H9 (cell line): ENCODE measurements at regions not wholly inside any gene's neighbourhood (a gene's known extent, or its start where the extent isn't known, plus 50 kb on each side); places are given as distances from the start of the nearest gene placed in this dataset.

Experiments used
- DNase-seq: peaks from one replicate; pipeline ENCODE4 v3.0.0-alpha.2; 2017
- H2AFZ ChIP-seq: one replicate; pipeline ENCODE4 v1.6.1; 2013; ENCODE audit warnings: mild to moderate bottlenecking, low read length, control low read depth, moderate library complexity
- H2AK5ac ChIP-seq: 2 replicates; pipeline ENCODE4 v1.6.1; 2013; ENCODE audit warnings: low read length, control low read depth, mixed read lengths; ENCODE audit not compliant: insufficient read length
- H2BK120ac ChIP-seq: one replicate; pipeline ENCODE4 v1.6.1; 2013; ENCODE audit warnings: low read depth, mild to moderate bottlenecking, low read length, control low read depth, inconsistent platforms; ENCODE audit not compliant: poor library complexity, severe bottlenecking
- H2BK12ac ChIP-seq: 2 replicates; pipeline ENCODE4 v1.6.1; 2013; ENCODE audit warnings: low read length, control low read depth, mixed read lengths, low read depth; ENCODE audit not compliant: insufficient read length
- H2BK15ac ChIP-seq: 2 replicates; pipeline ENCODE4 v1.6.1; 2013; ENCODE audit warnings: low read depth, low read length, control low read depth
- H2BK20ac ChIP-seq: one replicate; pipeline ENCODE4 v1.6.1; 2013; ENCODE audit warnings: low read depth, mild to moderate bottlenecking, low read length, control low read depth, inconsistent platforms; ENCODE audit not compliant: poor library complexity, severe bottlenecking
- H2BK5ac ChIP-seq: 2 replicates; pipeline ENCODE4 v1.6.1; 2013; ENCODE audit warnings: low read length, control low read depth, mixed read lengths; ENCODE audit not compliant: insufficient read length
- H3K14ac ChIP-seq: 2 replicates; pipeline ENCODE4 v1.6.1; 2013; ENCODE audit warnings: low read length, control low read depth; ENCODE audit not compliant: insufficient read depth
- H3K18ac ChIP-seq: 2 replicates; pipeline ENCODE4 v1.6.1; 2013; ENCODE audit warnings: low read depth, mild to moderate bottlenecking, mixed read lengths, low read length, control low read depth; ENCODE audit not compliant: insufficient read length
- H3K23ac ChIP-seq: 2 replicates; pipeline ENCODE4 v1.6.1; 2013; ENCODE audit warnings: low read length, control low read depth, mixed read lengths, low read depth; ENCODE audit not compliant: insufficient read length
- H3K23me2 ChIP-seq: 2 replicates; pipeline ENCODE4 v1.6.1; 2013; ENCODE audit warnings: low read depth, mild to moderate bottlenecking, mixed read lengths, low read length, control low read depth; ENCODE audit not compliant: insufficient read length, poor library complexity, severe bottlenecking
- H3K27ac ChIP-seq: 2 replicates; pipeline ENCODE4 v1.5.1; 2013; ENCODE audit warnings: low read length, control low read depth, mixed read lengths, low read depth; ENCODE audit not compliant: insufficient read length
- H3K27me3 ChIP-seq: 2 replicates; pipeline ENCODE4 v1.6.1; 2013; ENCODE audit warnings: low read length, control low read depth, inconsistent platforms; ENCODE audit not compliant: insufficient read depth
- H3K4ac ChIP-seq: 2 replicates; pipeline ENCODE4 v1.6.1; 2013; ENCODE audit warnings: low read depth, mild to moderate bottlenecking, control low read depth, inconsistent platforms, low read length, moderate library complexity
- H3K4me1 ChIP-seq: 2 replicates; pipeline ENCODE4 v1.6.1; 2013; ENCODE audit warnings: low read length, control low read depth, inconsistent platforms; ENCODE audit not compliant: insufficient read depth
- H3K4me2 ChIP-seq: 2 replicates; pipeline ENCODE4 v1.6.1; 2013; ENCODE audit warnings: low read length, control low read depth, mixed read lengths; ENCODE audit not compliant: insufficient read length, insufficient read depth
- H3K56ac ChIP-seq: 2 replicates; pipeline ENCODE4 v1.6.1; 2013; ENCODE audit warnings: low read depth, mild to moderate bottlenecking, mixed read lengths, low read length, control low read depth; ENCODE audit not compliant: insufficient read length
- H3K79me1 ChIP-seq: 2 replicates; pipeline ENCODE4 v1.6.1; 2013; ENCODE audit warnings: low read depth, mild to moderate bottlenecking, moderate library complexity, low read length, control low read depth, inconsistent platforms; ENCODE audit not compliant: insufficient read depth, poor library complexity, severe bottlenecking
- H3K79me2 ChIP-seq: 2 replicates; pipeline ENCODE4 v1.6.1; 2013; ENCODE audit warnings: low read length, control low read depth, inconsistent platforms; ENCODE audit not compliant: insufficient read depth
- H3K9ac ChIP-seq: 2 replicates; pipeline ENCODE4 v1.6.1; 2013; ENCODE audit warnings: low read length, control low read depth, mixed read lengths; ENCODE audit not compliant: insufficient read length; ENCODE audit errors: extremely low read depth
- H3K9me3 ChIP-seq: one replicate; pipeline ENCODE4 v1.6.1; 2013; ENCODE audit warnings: low read depth, low read length, inconsistent platforms; ENCODE audit not compliant: control insufficient read depth
- H3T11ph ChIP-seq: one replicate; pipeline ENCODE4 v1.6.1; 2013; ENCODE audit warnings: mild to moderate bottlenecking, low read length, control low read depth, inconsistent platforms
- H4K20me1 ChIP-seq: one replicate; pipeline ENCODE4 v1.6.1; 2013; ENCODE audit not compliant: control insufficient read depth, insufficient read length, insufficient read depth
- H4K5ac ChIP-seq: 2 replicates; pipeline ENCODE4 v1.6.1; 2013; ENCODE audit warnings: low read depth, mild to moderate bottlenecking, mixed read lengths, low read length, control low read depth; ENCODE audit not compliant: insufficient read length
- H4K8ac ChIP-seq: replicated peaks from 2 replicates; pipeline ENCODE4 v1.6.1; 2013; ENCODE audit warnings: low read length, control low read depth, mixed read lengths, low read depth; ENCODE audit not compliant: insufficient read length
- H4K91ac ChIP-seq: 2 replicates; pipeline ENCODE4 v1.6.1; 2013; ENCODE audit warnings: low read depth, mild to moderate bottlenecking, moderate library complexity, mixed read lengths, low read length, control low read depth; ENCODE audit not compliant: insufficient read length
- H3K27ac Mint-ChIP-seq, 3 experiments: 2 replicates in 2 of 3; 3 replicates in 1 of 3; pipeline ENCODE4 v1.8.0; 2020 to 2021; ENCODE audit warnings: mixed read lengths in 3 of 3, mild to moderate bottlenecking in 1 of 3, moderate library complexity in 1 of 3
- H3K27me3 Mint-ChIP-seq: 2 replicates; pipeline ENCODE4 v1.8.0; 2021; ENCODE audit warnings: low read depth, mild to moderate bottlenecking, moderate library complexity, mixed read lengths
- H3K36me3 Mint-ChIP-seq, 3 experiments: 2 replicates in 2 of 3; 3 replicates in 1 of 3; pipeline ENCODE4 v1.8.0; 2020 to 2021; ENCODE audit warnings: low read depth in 3 of 3, mixed read lengths in 3 of 3; ENCODE audit not compliant: insufficient read depth in 1 of 3
- H3K4me1 Mint-ChIP-seq, 2 experiments: 2 replicates each; pipeline ENCODE4 v1.8.0; 2020; ENCODE audit warnings: mixed read lengths in 2 of 2
- H3K4me3 Mint-ChIP-seq, 2 experiments: 2 replicates in 1 of 2; 3 replicates in 1 of 2; pipeline ENCODE4 v1.8.0; 2020 to 2021; ENCODE audit warnings: mild to moderate bottlenecking in 2 of 2, mixed read lengths in 2 of 2, moderate library complexity in 1 of 2
- H3K9me3 Mint-ChIP-seq, 2 experiments: 2 replicates in 1 of 2; 3 replicates in 1 of 2; pipeline ENCODE4 v1.8.0; 2020; ENCODE audit warnings: mild to moderate bottlenecking in 2 of 2, mixed read lengths in 2 of 2, moderate library complexity in 1 of 2
- WGBS: extraction: QIAGEN DNeasy Blood & Tissue Kit; methylation state at CpG from one replicate; pipeline ENCODE4 v1.1.7; 2013; ENCODE audit warnings: missing lambda C conversion rate, low lambda C conversion rate, mixed read lengths; ENCODE audit not compliant: insufficient read length; ENCODE audit errors: extremely low coverage; 5-methylcytosine and 5-hydroxymethylcytosine counted together
- TF ChIP-seq, protein P1 (sequence below): fragments of 200-600 bp; sonication (generic); conservative IDR thresholded peaks from 3 replicates; pipeline ENCODE4 v1.8.0; 2021; ENCODE audit warnings: antibody characterized with exemption, mild to moderate bottlenecking

DNA sequence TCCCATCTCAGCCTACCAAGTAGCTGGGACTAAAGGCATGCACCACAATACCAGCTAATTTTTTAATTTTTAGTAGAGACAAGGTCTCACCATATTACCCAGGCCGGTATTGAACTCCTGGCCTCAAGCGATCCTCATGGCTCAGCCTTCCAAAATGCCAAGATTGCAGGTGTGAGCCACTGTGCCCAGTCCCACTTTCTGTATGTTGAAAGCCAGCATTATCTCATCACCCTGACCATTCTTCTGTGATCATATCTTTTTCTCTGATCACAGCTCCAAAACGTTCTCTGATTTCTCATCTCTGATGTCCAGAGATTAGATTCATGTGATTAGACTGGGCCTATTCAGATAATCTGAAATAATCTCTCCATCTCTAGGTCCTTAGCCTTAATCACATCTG lies 337.7 kb downstream of the TPBG start:
- Mint-ChIP-seq H3K9me3 (peaks cover 20% of the 10 kb centered on the region in 2 experiments; a peak in 4 of 5 replicates), H3K36me3 (peaks cover 14 to 22% (median 20%) of the 10 kb centered on the region in 3 experiments), H3K4me1 (peaks cover 5 to 12% of the 10 kb centered on the region in 2 experiments; a peak in 2 of 4 replicates), H3K4me3 (no peak overlapping the region), H3K27ac (no peak overlapping the region), H3K27me3 (no peaks in the 10 kb centered on the region)
- TF ChIP-seq, protein P1, sequence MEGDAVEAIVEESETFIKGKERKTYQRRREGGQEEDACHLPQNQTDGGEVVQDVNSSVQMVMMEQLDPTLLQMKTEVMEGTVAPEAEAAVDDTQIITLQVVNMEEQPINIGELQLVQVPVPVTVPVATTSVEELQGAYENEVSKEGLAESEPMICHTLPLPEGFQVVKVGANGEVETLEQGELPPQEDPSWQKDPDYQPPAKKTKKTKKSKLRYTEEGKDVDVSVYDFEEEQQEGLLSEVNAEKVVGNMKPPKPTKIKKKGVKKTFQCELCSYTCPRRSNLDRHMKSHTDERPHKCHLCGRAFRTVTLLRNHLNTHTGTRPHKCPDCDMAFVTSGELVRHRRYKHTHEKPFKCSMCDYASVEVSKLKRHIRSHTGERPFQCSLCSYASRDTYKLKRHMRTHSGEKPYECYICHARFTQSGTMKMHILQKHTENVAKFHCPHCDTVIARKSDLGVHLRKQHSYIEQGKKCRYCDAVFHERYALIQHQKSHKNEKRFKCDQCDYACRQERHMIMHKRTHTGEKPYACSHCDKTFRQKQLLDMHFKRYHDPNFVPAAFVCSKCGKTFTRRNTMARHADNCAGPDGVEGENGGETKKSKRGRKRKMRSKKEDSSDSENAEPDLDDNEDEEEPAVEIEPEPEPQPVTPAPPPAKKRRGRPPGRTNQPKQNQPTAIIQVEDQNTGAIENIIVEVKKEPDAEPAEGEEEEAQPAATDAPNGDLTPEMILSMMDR, result no peak
- Histone ChIP-seq H2BK20ac (no peak overlapping the region), H4K91ac (no peak overlapping the region), H3K79me1 (no peaks in the 10 kb centered on the region), H4K8ac (no peak overlapping the region), H4K20me1 (no peaks in the 10 kb centered on the region), H3K27me3 (no peaks in the 10 kb centered on the region), H3K56ac (no peak overlapping the region), H3K4ac (no peak overlapping the region), H4K5ac (no peak overlapping the region), H3K9me3 (peaks cover 7% of the 10 kb centered on the region), H3K23me2 (no peaks in the 10 kb centered on the region), H3K79me2 (no peaks in the 10 kb centered on the region), H3K9ac (no peak overlapping the region), H2AK5ac (no peak overlapping the region), H2BK15ac (no peak overlapping the region), H3K27ac (no peak overlapping the region), H3K4me1 (no peaks in the 10 kb centered on the region), H3K14ac (no peak overlapping the region), H2BK12ac (no peak overlapping the region), H2BK5ac (no peak overlapping the region), H2AFZ (no peak overlapping the region), H3T11ph (no peak overlapping the region), H3K23ac (no peak overlapping the region), H2BK120ac (no peak overlapping the region), H3K18ac (no peak overlapping the region), H3K4me2 (no peak overlapping the region)
- no CpG with 5 or more reads among the region's 3 CpGs for WGBS
- DNase-seq, result no peak
